T-cell (primary cell): ENCODE measurements at regions not wholly inside any gene's neighbourhood (a gene's known extent, or its start where the extent isn't known, plus 50 kb on each side); places are given as distances from the start of the nearest gene placed in this dataset.
"Not testable (repeated sequence)": the region's sequence is repeated elsewhere in the genome, so short reads cannot be mapped to it uniquely, and the experiment has no call there.

Experiments used
- ATAC-seq, 4 experiments: fragments of 200-7000 bp in 3 of 4; fragments of 150-1000 bp in 1 of 4; cut with Tn5 transposase; replicated peaks in 1 of 4; 1 replicate in 3 of 4; 2 replicates in 1 of 4; pipeline ENCODE4 v1.10.0; 2021; ENCODE audit warnings: moderate library complexity in 3 of 4, mild to moderate bottlenecking in 2 of 4, moderate number of reproducible peaks in 1 of 4
- CTCF ChIA-PET, 2 donors: fragments of 300-600 bp; sonication (Branson Sonifier 250); formaldehyde crosslinking; loops; one replicate each; lab custom pipeline; 2022; ENCODE audit warnings: antibody characterized with exemption in 2 of 2; lab: Charles Lee
- POLR2A ChIA-PET, 2 donors: fragments of 300-600 bp; sonication (Branson Sonifier 250); formaldehyde crosslinking; loops; one replicate each; lab custom pipeline; 2022; ENCODE audit warnings: antibody characterized with exemption in 2 of 2; lab: Charles Lee
- DNase-seq, 35 experiments: peaks; one replicate each; pipeline versions ENCODE4 v3.0.0 to v3.0.0-alpha.2; 2013 to 2023
- H3K27ac ChIP-seq: one replicate; pipeline ENCODE4 v1.5.1; 2013; ENCODE audit warnings: low read length
- H3K27me3 ChIP-seq, 2 experiments: replicated peaks in 1 of 2; 1 replicate in 1 of 2; 2 replicates in 1 of 2; pipeline versions ENCODE4 v1.6.1 to v1.7.0; 2013; ENCODE audit warnings: low read length in 1 of 2, mixed read lengths in 1 of 2; ENCODE audit not compliant: control insufficient read depth in 2 of 2, insufficient read depth in 2 of 2; ENCODE audit errors: extremely low read depth in 1 of 2
- H3K36me3 ChIP-seq, 2 donors: 1 replicate in 1 of 2; 2 replicates in 1 of 2; pipeline versions ENCODE4 v1.6.1 to v1.7.0; 2013; ENCODE audit warnings: low read length in 1 of 2; ENCODE audit not compliant: control insufficient read depth in 2 of 2, insufficient read depth in 1 of 2; ENCODE audit errors: extremely low read depth in 1 of 2
- H3K4me1 ChIP-seq, 2 experiments: 1 replicate in 1 of 2; 2 replicates in 1 of 2; pipeline versions ENCODE4 v1.6.1 to v1.7.0; 2013; ENCODE audit warnings: low read length in 2 of 2, mixed read lengths in 1 of 2; ENCODE audit not compliant: insufficient read depth in 2 of 2, control insufficient read depth in 1 of 2; ENCODE audit errors: extremely low read depth in 1 of 2
- H3K4me3 ChIP-seq, 2 donors: 1 replicate in 1 of 2; 2 replicates in 1 of 2; pipeline versions ENCODE4 v1.5.1 to v1.7.0; 2013; ENCODE audit warnings: mild to moderate bottlenecking in 2 of 2, low read length in 1 of 2, moderate library complexity in 1 of 2; ENCODE audit not compliant: control insufficient read depth in 1 of 2; ENCODE audit errors: extremely low read depth in 1 of 2
- H3K9me3 ChIP-seq: 2 replicates; pipeline ENCODE4 v1.7.0; 2013
- H3K27ac Mint-ChIP-seq, 2 donors: one replicate each; pipeline ENCODE4 v1.8.0; 2020 to 2021; ENCODE audit warnings: mild to moderate bottlenecking in 2 of 2, mixed read lengths in 2 of 2
- H3K27me3 Mint-ChIP-seq, 2 donors: one replicate each; pipeline ENCODE4 v1.8.0; 2021 to 2022; ENCODE audit warnings: mixed read lengths in 2 of 2
- H3K36me3 Mint-ChIP-seq: one replicate; pipeline ENCODE4 v1.8.0; 2021; ENCODE audit warnings: mixed read lengths
- H3K4me1 Mint-ChIP-seq, 3 donors: one replicate each; pipeline ENCODE4 v1.8.0; 2020 to 2022; ENCODE audit warnings: mixed read lengths in 3 of 3, mild to moderate bottlenecking in 1 of 3
- H3K4me3 Mint-ChIP-seq, 3 donors: one replicate each; pipeline ENCODE4 v1.8.0; 2020 to 2022; ENCODE audit warnings: mild to moderate bottlenecking in 3 of 3, mixed read lengths in 3 of 3, moderate library complexity in 3 of 3
- H3K9me3 Mint-ChIP-seq, 3 donors: one replicate each; pipeline ENCODE4 v1.8.0; 2020 to 2022; ENCODE audit warnings: mixed read lengths in 3 of 3
- WGBS: methylation state at CpG from one replicate; pipeline ENCODE4 v1.1.5; 2013; ENCODE audit warnings: missing lambda C conversion rate; ENCODE audit not compliant: insufficient coverage; 5-methylcytosine and 5-hydroxymethylcytosine counted together

GRCh38 chr2:238512247-238512867 is 85.6 kb downstream of the ASB1 start:
- ATAC-seq (no peak), DNase-seq (no peak)
- CTCF ChIA-PET = no interaction called here
- no peak overlapping the region for H3K4me3 Mint-ChIP-seq
- Histone ChIP-seq H3K9me3 (peaks cover 3% of the 10 kb centered on the region), H3K4me3 (no peak overlapping the region), H3K27me3 (peaks cover 0 to 25% of the 10 kb centered on the region in 2 experiments), H3K27ac (no peak overlapping the region), H3K36me3 (no peaks in the 10 kb centered on the region), H3K4me1 (no peaks in the 10 kb centered on the region)
- WGBS = 92% methylated on average over 4 of the region's 8 CpGs
- no peaks in the 10 kb centered on the region for H3K36me3 Mint-ChIP-seq
- peaks cover 5 to 10% (median 7%) of the 10 kb centered on the region in 3 donors for H3K9me3 Mint-ChIP-seq
- POLR2A ChIA-PET = no interaction called here
- H3K27ac Mint-ChIP-seq = no peak overlapping the region
- peaks cover 0 to 4% of the 10 kb centered on the region in 2 donors for H3K27me3 Mint-ChIP-seq
- H3K4me1 Mint-ChIP-seq = peaks cover 0 to 8% (median 0%) of the 10 kb centered on the region in 3 donors

- peaks cover 3% of the 10 kb centered on the region for H3K9me3 ChIP-seq
- Mint-ChIP-seq H3K9me3 (peaks cover 11 to 13% (median 12%) of the 10 kb centered on the region in 3 donors), H3K36me3 (no peaks in the 10 kb centered on the region), H3K27ac (no peak overlapping the region), H3K4me1 (peaks cover 0 to 8% (median 0%) of the 10 kb centered on the region in 3 donors), H3K27me3 (no peaks in the 10 kb centered on the region), H3K4me3 (no peak overlapping the region)
- ATAC-seq = no peak
- H3K36me3 ChIP-seq = no peaks in the 10 kb centered on the region
- CTCF ChIA-PET = no interaction called here
- POLR2A ChIA-PET = no interaction called here
- H3K27ac ChIP-seq = no peak overlapping the region
- H3K27me3 ChIP-seq = peaks cover 0 to 23% of the 10 kb centered on the region in 2 experiments
- no peak overlapping the region for H3K4me3 ChIP-seq
- DNase-seq = peak in 2 of 35 experiments; percentile 5 to 14
- no peaks in the 10 kb centered on the region for H3K4me1 ChIP-seq
- 8% methylated on average over 2 of the region's 3 CpGs for WGBS
These were observed 86.6 kb downstream of the ASB1 start for GRCh38 chr2:238513346-238513745.

GRCh38 chr2:238514024-238514423 is 87.3 kb downstream of the ASB1 start:
- H3K4me3 Mint-ChIP-seq, H3K27ac Mint-ChIP-seq, DNase-seq, H3K4me3 ChIP-seq, POLR2A ChIA-PET, H3K9me3 ChIP-seq, ATAC-seq, H3K27me3 Mint-ChIP-seq, H3K36me3 ChIP-seq, H3K27ac ChIP-seq, H3K4me1 ChIP-seq, H3K4me1 Mint-ChIP-seq, CTCF ChIA-PET, H3K36me3 Mint-ChIP-seq: not testable (repeated sequence)
- H3K9me3 Mint-ChIP-seq = peaks cover 11 to 13% (median 12%) of the 10 kb centered on the region in 3 donors
- peaks cover 0 to 23% of the 10 kb centered on the region in 2 experiments for H3K27me3 ChIP-seq
- WGBS = 96% methylated on average over 21 of the region's 23 CpGs

- H3K4me1 Mint-ChIP-seq = peaks cover 0 to 8% (median 0%) of the 10 kb centered on the region in 3 donors
- ATAC-seq (no peak), DNase-seq (no peak)
- H3K9me3 ChIP-seq = peaks cover 3% of the 10 kb centered on the region
- no peaks in the 10 kb centered on the region for H3K27me3 Mint-ChIP-seq
- no peaks in the 10 kb centered on the region for H3K4me1 ChIP-seq
- H3K4me3 ChIP-seq = no peak overlapping the region
- peaks cover 0 to 21% of the 10 kb centered on the region in 2 experiments for H3K27me3 ChIP-seq
- H3K9me3 Mint-ChIP-seq = peaks cover 11 to 13% (median 12%) of the 10 kb centered on the region in 3 donors
- H3K36me3 Mint-ChIP-seq = no peaks in the 10 kb centered on the region
- POLR2A ChIA-PET = no interaction called here
- H3K27ac Mint-ChIP-seq = no peak overlapping the region
- no peak overlapping the region for H3K27ac ChIP-seq
- WGBS = no CpG with 5 or more reads among the region's 2 CpGs
- H3K4me3 Mint-ChIP-seq = no peak overlapping the region
- CTCF ChIA-PET = no interaction called here
- no peaks in the 10 kb centered on the region for H3K36me3 ChIP-seq
These were observed 88.7 kb downstream of the ASB1 start for GRCh38 chr2:238515377-238515776.

- Histone ChIP-seq H3K27ac (no peak overlapping the region), H3K36me3 (no peaks in the 10 kb centered on the region), H3K4me3 (no peak overlapping the region), H3K27me3 (peaks cover 0 to 9% of the 10 kb centered on the region in 2 experiments), H3K9me3 (peaks cover 3% of the 10 kb centered on the region), H3K4me1 (no peaks in the 10 kb centered on the region)
- H3K9me3 Mint-ChIP-seq = peaks cover 11 to 13% (median 12%) of the 10 kb centered on the region in 3 donors
- H3K36me3 Mint-ChIP-seq = no peaks in the 10 kb centered on the region
- no peaks in the 10 kb centered on the region for H3K27me3 Mint-ChIP-seq
- H3K4me3 Mint-ChIP-seq = no peak overlapping the region
- POLR2A ChIA-PET = no interaction called here
- peaks cover 0 to 8% (median 0%) of the 10 kb centered on the region in 3 donors for H3K4me1 Mint-ChIP-seq
- DNase-seq (no peak), ATAC-seq (no peak)
- CTCF ChIA-PET = no interaction called here
- no peak overlapping the region for H3K27ac Mint-ChIP-seq
- WGBS = no CpG with 5 or more reads among the region's 1 CpG
These were observed 90.5 kb downstream of the ASB1 start for GRCh38 chr2:238517209-238517608.

- ATAC-seq (no peak), DNase-seq (no peak)
- Histone ChIP-seq H3K4me1 (no peaks in the 10 kb centered on the region), H3K27me3 (peaks cover 0 to 14% of the 10 kb centered on the region in 2 experiments), H3K9me3 (peaks cover 3% of the 10 kb centered on the region), H3K27ac (no peak overlapping the region), H3K4me3 (no peak overlapping the region), H3K36me3 (no peaks in the 10 kb centered on the region)
- Mint-ChIP-seq H3K4me1 (peaks cover 0 to 8% (median 0%) of the 10 kb centered on the region in 3 donors), H3K27me3 (no peaks in the 10 kb centered on the region), H3K4me3 (no peak overlapping the region), H3K9me3 (peaks cover 11 to 13% (median 12%) of the 10 kb centered on the region in 3 donors), H3K27ac (no peak overlapping the region), H3K36me3 (no peaks in the 10 kb centered on the region)
- ChIA-PET CTCF (no interaction called here), POLR2A (no interaction called here)
- WGBS = 94% methylated on average over 7 of the region's 20 CpGs
These were observed 91.6 kb downstream of the ASB1 start for GRCh38 chr2:238518172-238518820.
